Fibroblast of lung (primary cell): ENCODE measurements at regions not wholly inside any gene's neighbourhood (a gene's known extent, or its start where the extent isn't known, plus 50 kb on each side); places are given as distances from the start of the nearest gene placed in this dataset.

ENCODE experiments used
- EZH2 ChIP-seq: IDR thresholded peaks from 2 replicates; pipeline ENCODE4 v1.5.1; 2012; ENCODE audit warnings: low read length, control low read depth, mild to moderate bottlenecking; ENCODE audit errors: missing control alignments
- TF ChIP-seq, protein P1 (sequence below), 2 donors: IDR thresholded peaks in 1 of 2; conservative IDR thresholded peaks in 1 of 2; 1 replicate in 1 of 2; 2 replicates in 1 of 2; pipeline ENCODE4 v1.5.1; 2011 to 2012; ENCODE audit warnings: low read length in 2 of 2, control low read depth in 1 of 2, inconsistent platforms in 1 of 2, low read depth in 1 of 2, mild to moderate bottlenecking in 1 of 2

DNA sequence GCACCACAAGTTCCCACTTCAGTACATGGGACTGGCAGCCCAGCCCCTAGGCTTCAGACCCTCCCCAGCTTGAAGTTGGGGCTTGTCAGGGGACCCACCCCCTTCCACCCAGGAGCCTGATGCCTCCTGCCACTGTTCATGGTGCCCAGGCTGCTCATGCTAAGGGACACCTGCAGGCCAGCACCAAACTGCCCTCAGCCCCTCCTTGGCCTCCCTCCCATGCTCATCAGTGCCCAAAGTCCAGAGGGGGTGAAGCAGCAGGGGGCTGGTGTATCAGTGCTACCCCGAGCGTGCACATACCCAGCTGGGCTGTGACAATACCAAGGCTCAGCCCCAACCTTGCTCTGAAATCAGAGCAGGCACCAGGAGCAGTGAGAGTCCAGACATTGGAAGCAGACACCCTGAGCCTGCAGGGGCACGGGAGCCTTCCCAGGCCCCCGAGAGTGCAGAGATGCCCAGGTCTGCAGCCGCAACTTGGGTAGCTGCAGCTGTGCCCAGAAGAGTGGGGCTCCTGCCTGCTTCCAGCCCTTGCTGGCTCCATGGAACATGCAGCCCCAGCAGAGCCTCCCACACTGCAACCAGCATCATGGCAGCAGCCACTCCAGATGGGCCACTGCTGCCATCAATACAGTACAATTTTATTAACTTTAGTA, 79.0 kb downstream of the MTERF1 start:
- TF ChIP-seq, protein P1, sequence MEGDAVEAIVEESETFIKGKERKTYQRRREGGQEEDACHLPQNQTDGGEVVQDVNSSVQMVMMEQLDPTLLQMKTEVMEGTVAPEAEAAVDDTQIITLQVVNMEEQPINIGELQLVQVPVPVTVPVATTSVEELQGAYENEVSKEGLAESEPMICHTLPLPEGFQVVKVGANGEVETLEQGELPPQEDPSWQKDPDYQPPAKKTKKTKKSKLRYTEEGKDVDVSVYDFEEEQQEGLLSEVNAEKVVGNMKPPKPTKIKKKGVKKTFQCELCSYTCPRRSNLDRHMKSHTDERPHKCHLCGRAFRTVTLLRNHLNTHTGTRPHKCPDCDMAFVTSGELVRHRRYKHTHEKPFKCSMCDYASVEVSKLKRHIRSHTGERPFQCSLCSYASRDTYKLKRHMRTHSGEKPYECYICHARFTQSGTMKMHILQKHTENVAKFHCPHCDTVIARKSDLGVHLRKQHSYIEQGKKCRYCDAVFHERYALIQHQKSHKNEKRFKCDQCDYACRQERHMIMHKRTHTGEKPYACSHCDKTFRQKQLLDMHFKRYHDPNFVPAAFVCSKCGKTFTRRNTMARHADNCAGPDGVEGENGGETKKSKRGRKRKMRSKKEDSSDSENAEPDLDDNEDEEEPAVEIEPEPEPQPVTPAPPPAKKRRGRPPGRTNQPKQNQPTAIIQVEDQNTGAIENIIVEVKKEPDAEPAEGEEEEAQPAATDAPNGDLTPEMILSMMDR (conservative IDR thresholded peaks at IDR 0.05 in 1 of 2, IDR thresholded peaks at IDR 0.05 in 1 of 2; ENCODE audit: low read depth in 1 of 2, low read length in 2 of 2): no peak
- no peak for TF ChIP-seq EZH2
